DMS114 treated with DMSO at 0.1 percent for 48 hours (cell line): ENCODE measurements at regions not wholly inside any gene's neighbourhood (a gene's known extent, or its start where the extent isn't known, plus 50 kb on each side); places are given as distances from the start of the nearest gene placed in this dataset.

ENCODE experiments used
- DNase-seq: peaks from one replicate; lab custom pipeline; 2025; ENCODE audit not compliant: unreplicated experiment; lab: John Stamatoyannopoulos, UW

DNA sequence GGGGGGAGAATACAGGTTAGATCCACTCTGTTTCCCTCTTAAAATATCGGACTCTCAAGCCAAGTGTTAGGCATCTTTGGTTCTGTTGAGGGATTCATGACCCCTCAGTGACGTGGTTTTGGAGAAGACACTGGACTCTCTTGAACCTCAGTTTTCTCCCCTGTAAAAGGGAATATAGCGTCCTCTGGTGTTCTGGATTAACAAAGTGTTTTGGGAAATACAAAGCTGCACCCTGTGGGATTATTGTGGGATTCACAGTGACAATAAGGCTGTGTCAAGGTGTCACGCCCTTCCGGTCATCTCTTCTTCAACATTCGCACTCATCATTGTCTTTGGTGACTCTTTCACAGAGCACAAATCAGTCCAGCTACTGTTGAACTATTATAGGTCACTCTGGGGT lies 139.0 kb downstream of the IRX1 start:
- DNase-seq, result no peak

DNA sequence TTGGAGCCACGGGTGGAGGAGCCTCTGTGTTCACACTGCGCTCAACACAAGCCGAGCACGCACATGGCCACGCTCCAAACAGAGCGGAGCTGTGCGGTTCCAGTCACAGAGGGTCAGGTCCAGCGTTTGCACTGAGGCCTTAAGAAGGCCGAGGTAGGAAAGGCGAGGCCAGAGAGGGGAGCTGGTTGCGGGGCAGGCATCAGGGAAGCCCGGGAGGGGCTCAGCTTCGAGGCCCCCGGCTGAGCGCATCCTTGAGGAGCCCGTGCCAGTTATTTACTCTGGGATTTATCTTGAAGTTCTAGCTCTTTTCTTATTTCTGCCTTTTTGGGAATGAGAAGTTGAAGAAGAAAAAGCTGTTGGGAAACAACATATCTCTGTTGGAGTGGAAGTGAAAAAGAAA lies 140.8 kb downstream of the IRX1 start:
- DNase-seq, result no peak

DNA sequence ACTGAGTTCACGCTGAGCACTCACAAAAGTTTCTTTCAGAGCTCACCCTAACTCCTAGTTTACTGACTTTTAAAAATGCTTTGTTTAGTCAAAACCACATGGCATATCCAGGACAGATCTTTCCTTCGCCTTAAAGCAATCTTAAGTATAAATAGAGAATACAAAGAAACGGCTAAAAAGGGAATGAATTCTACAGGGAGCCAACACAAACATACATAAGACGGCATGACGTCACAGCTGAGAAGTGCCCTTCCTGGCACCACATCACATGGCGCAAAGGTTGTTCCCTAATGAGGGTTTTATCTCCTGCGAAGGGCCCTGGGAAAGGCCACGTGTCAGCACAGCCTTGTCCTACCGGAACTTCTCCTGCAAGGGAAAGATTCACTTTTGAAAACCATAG lies 141.3 kb downstream of the IRX1 start:
- DNase-seq, result no peak

DNA sequence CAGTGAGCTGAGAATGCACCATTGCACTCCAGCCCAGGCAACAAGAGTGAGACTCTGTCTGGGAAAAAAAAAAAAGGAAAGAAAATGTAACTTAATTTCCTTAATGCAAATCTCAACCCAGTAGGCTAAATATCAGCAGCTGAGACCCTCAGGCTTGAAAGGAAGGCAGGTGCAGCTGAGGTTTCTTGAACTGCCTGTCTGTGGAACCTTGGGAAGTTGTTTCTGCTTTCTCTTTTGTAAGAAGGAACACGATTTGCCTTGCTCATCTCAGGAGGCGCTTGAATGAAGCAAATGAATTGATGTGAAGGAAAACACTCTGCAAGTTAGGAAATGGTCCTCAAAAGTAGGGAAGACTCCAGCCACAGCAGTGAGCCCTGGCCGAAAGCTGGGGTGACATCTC lies 143.3 kb downstream of the IRX1 start:
- no peak for DNase-seq

DNA sequence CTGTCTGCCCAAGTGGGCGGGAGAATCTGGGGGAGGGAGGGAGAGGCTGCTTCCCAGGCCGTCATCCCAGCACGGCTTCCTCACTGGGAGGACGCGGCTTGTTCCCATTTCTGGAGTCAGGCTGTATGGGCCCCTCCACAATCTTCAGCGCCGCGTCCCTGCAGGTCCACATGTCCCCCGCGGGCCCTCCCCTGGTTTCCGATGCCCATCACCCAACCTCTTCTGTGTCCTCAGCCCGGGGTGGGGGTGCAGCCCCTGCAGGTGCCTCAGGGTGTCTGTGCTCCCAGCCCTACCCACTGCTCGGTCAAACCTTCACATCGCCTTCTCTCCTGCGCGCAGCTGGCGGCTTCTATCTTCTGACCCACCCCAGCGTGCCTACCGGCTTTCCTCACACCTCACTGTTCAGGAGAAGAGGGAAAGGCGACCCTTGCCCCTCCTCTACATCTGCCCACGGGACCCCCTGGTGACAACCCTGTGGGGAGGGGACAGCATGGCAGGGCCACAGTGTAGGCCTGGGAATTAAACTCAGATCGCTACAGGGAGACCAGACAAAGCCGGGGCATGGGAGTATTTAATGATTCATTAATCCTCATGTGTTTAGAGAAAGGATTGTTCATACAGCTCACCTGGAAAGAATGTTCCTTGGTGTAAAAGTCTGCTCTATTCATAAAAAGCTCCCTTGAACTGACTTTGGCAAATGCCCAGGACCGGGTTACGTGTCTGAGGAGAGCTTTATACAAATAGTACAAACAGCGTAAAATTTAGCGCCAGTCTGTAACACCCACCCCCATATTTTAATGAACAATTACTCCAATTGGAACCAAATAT lies 145.1 kb downstream of the IRX1 start:
- no peak for DNase-seq

DNA sequence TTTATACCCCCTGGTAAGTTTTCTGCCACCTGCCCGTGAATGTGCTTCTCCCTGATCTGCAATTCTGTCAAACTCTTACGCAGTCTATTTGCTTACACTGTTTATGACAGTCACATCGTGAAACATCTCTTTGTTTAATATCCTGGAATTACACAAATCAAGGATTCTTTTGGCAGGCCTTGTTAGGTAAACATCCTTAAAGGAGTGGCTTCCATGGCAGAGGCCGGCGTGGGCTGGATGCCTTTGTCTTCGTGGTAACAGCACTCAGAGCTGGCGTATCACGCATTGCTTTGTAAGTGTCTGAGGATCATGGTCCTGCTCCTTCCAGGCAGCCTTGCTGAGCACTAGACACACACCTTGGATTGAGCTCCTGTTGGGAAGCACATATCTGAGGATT lies 145.7 kb downstream of the IRX1 start:
- DNase-seq, result no peak

DNA sequence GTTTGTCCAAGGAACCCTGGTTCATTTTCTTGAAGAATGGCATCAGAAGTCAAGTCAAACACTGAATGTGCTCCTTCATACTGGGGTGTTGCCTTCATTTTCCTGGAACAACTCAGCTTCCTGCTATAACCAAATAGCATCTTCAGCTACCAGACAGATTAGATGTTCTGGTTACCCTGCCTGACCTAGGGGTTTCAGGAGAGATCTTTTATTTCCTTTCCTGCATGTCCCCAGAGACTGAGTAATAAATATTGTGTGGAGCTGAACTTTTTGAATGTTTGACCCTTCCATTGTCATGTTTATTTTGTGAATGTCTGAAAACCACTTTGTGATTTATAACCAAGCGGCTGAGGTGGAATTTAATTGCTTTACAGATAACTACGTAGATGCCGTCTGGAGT lies 147.1 kb downstream of the IRX1 start:
- no peak for DNase-seq

DNA sequence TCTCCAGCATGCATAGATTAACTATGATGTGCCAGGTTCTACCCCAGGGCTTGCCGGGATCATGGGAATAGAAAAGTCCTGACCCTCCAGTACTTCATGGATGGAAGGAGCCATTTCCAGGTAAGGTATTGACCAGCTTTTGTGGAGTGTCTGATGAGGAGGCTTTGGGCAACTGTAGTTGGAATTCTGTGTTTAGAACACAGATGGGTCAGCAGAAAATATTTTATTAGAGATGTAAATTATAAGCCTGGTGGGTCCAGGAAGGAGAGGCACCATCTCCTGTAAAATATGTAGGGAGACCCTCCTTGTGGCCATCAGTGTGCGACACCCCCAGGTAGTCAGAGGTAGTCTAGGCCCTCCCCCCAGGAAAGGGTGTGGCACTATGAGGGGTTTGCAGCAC lies 156.2 kb downstream of the IRX1 start:
- no peak for DNase-seq

DNA sequence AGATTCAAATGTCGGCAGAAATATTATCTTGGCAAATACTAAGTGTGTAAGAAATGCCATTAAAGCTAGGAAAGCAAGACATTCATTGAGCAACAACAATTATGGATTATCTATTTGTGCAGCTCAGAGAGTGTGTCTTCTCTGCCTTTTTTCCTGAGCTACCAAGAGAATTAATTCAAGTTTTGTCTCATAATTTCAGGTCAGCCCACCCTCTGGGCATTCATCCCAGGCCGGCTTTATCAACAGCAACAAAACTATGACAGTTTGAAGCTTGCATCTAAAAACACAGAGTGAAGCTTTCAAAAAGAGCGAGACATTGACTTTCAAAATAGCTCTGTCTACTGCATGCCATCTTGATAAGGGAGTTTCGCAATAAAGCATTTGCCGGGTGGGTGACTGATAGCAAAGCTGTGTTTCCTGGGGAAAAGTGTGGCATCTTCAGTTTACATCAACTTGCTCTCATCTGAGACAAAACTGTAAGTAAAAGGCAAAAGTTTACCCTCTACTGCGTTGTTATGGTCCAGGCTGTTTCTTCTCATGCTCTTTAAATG lies 182.4 kb downstream of the IRX1 start:
- no peak for DNase-seq

DNA sequence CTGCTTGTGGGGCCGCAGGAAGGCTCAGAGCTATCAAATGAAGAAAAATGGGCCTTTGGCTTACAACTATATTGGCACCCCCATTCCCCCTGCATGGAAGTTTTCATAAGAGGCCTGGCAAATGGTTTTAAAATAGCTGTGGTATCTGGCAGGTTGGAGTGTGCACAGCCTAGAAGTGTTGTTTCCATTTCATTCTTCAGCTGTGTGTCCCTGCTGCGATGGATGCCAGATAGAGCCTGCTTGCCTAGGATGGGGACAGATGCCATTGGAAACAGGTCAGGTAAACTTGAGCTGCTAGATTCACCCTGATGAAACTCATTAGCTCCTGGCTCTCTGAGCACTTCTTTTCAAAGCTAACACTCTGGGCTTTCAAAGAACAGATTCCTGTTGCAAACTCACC lies 183.3 kb downstream of the IRX1 start:
- DNase-seq, result no peak

DNA sequence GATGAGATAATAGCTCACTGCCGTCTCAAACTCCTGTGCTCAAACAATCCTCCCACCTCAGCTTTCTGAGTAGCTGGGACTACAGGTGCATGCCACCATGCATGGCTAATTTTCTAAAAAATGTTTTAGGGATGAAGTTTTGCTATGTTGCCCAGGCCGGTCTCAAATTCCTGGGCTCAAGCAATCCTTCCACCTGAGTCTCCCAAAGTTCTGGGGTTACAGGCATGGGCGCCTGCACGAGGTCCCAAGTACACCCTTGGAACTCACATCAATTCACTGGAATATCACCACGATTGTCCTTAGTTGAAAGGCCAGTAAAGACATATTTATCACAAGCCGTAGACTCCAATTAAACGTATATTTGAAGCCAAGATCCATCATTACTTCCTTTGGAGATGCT lies 184.6 kb downstream of the IRX1 start:
- no peak for DNase-seq

DNA sequence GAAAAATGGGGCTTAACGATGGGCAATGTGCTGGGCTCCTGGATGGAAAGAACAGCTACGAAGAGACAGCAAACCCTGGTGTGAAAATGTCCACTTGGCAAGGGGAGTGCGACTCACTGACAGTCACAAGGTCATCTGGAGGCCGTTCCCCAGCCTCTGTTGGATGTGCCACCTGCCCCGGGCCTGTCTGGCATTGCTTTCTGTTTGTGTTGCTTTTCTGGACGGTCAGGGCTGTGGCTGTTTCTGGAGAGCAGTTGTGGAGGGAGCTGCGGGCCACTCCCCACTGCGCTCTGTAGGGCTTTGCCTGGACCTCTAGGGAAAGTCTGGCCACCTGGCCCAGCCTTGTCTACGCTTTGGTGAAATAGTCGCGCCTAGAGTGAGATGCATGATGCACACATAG lies 185.3 kb downstream of the IRX1 start:
- no peak for DNase-seq

DNA sequence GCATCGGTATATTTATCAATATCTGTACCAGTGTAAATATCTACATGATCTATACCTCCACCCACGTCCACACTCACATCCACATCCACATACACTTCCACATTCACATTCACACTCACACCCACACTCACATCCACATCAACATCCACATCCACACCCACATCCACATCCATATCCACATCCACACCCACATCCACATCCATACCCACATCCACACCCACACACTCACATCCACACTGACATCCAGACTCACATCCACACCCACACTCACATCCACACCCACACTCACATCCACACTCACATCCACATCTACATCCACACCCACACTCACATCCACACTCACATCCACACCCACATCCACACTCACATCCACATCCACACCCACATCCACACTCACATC lies 189.2 kb downstream of the IRX1 start:
- no peak for DNase-seq

DNA sequence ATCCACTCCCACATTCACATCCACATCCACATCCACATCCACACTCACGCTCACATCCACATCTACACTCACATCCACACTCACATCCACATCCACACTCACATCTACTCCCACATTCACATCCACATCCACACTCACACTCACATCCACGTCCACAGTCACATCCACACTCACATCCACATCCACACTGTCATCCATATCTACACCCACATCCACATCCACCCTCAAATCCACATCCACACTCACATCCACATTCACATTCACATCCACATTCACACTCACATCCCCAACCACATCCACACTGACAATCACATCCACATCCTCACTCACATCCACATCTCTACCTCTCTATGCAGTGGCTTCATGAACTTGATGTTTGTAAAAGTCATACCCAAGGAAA lies 190.5 kb downstream of the IRX1 start:
- no peak for DNase-seq

DNA sequence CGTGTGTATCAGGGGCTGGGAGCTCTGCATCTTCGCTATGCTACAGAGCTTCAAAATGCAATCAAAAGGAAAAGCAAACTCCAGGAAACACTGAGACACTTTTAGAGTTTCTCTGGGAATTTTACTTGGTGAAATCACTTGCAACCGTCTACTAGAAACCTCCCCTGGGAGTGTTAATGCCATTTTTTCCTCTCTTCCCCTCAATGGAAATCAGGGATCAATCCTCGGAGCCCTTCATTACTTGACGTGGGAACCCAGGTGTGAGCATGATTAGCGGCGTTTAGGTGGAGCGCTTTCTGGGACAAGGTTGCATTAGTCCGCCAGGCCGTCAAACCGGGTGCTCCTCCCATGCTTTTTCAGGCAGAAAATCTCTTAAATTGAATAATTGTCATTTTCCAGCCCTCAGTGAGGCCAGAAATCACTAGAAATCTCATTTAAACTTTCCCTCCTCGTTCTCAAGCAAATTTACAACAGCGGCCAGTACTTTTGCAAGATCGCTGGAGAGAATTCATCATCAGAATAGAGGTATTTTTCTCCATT lies 191.3 kb downstream of the IRX1 start:
- DNase-seq, result no peak

DNA sequence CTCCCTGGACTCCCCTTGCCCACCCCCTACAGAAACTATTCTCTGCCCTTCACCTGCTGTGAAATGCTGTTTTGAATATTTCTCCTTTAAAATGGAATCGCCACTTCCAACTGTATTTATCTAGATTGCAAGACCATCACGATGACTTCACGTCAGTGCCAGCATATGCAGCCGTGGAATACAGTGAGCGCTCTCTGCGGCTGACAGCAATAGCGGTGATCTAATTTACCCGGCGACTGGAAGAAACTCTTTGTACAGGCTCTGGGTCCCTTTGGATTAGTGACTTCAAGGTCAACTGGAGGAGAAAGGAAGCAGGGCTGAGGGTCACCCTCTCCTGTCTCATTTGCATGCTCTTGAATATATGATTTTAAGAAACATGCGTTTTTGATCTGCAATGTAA lies 192.0 kb downstream of the IRX1 start:
- no peak for DNase-seq

DNA sequence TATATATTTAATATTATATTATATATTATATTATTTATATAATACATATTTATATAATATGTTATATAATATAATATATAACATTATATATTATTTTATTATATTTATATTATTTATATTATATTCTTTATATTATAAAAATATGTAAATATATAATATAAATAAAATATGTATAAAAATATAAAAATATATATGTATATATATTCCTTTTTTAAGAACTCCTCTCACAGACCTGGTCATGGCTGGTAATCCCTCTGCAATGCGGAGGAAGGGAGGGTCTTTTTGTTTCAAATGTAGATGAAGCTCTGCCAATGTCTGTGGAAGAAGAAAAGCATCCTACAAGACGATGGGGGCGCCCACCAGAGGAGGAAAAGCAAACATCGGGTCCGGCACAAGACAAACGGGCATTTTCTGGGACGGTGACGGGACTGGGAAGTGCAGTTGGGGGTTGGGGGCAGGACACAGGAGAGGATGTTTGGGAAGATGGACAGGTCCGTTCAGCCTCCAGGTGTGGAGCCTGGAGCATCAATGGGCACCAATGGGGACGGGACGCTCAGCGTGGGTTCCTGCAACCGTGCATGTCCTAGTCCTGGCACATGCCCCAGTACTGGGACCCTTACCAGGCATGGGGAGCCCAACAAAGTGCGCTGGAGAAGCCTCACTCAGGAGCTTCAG lies 194.0 kb downstream of the IRX1 start:
- no peak for DNase-seq

DNA sequence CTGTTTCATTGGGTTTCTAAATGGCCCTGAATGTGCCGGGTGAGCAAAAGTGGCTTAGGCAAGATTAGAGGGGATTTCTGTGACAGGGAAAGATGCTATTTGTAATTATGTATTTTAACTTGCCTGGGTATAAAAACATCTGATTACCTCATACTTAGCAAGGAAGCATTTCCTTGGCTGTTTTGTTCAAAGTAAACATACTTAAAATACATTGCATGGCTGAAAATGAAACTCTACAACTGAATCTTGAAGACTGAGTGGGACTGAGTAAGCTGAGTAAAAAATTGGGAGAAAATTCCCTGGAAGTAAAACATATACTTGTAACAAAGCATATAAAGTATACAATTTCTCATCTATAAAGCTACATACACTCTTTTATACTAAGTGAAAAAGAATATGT lies 197.5 kb downstream of the IRX1 start:
- no peak for DNase-seq

DNA sequence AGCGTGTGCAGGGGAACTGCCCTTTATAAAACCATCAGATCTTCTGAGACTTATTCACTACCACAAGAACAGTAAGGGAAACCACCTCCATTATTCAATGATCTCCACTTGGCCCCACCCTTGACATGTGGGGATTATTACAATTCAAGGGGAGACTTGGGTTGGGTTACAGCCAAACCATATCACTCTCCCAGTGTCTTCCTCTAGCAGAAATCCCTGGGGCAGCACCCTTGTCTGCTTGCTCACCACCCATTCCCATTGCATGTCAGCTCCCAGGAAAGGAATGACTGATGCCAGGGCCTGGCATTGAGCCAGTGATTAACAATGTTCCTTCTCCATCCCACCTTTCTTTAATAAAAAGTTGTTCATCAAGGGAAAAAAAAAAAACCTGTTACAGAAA lies 199.0 kb downstream of the IRX1 start:
- DNase-seq, result no peak

DNA sequence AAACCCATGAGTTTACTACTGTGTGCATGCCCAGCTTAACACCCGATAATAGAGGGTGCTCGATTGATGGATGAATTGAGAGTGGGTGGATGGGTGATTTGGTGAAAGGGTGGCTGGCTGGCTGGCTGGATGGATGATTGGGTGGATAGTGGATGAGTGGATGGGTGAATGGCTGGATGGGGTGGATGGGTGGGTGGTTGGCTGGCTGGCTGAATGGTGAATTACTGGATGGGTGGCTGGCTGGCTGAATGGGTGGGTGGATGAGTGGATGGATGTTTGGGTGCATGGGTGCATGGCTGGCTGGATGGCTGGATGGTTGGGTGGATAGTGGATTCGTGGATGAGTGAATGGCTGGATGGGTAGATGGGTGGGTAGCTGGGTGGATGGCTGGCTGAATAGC lies 201.1 kb downstream of the IRX1 start:
- no peak for DNase-seq

DNA sequence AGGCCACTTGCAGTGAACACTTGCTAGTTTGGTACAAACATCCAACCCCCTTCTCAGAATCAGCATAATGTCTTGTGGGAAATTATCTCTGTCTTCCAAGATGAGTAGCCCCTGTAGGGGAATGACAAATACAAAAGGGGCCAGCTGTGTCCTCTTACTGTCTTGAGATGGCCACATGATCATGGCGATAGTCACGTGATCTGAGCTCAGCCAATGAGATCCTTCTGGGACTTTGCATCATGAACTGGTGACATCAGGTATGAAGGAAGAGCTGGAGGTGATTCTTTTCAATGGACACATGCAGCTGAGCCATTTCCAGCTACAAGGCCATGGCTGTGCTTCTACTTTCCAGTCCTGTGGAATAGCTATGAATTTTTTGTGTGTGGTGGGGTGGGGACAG lies 206.3 kb downstream of the IRX1 start:
- DNase-seq, result no peak

DNA sequence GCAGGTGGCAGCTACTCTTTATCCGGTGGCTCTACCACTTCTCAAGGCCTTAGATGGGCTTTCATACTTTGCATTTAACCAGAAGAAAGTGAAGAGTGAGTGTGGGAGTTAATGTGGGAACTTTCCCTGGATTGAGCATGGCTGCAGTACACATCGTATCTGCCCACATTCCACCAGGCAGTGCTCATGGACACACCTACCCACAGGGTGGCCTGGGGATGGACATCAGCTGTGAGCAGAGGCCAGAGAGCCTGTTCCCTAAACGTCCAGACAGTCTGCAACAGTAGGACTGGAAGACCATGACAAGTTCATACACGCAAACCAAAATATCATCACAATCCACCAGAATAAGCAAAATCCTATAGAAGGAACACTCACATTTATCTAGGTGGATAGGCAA lies 213.8 kb downstream of the IRX1 start:
- DNase-seq, result no peak
